HAP-1 (cell line): ENCODE measurements at regions not wholly inside any gene's neighbourhood (a gene's known extent, or its start where the extent isn't known, plus 50 kb on each side); places are given as distances from the start of the nearest gene placed in this dataset.
"Not testable (repeated sequence)": the region's sequence is repeated elsewhere in the genome, so short reads cannot be mapped to it uniquely, and the experiment has no call there.

ENCODE experiments used
- DNase-seq, 2 experiments: peaks; one replicate each; pipeline ENCODE4 v3.0.0-alpha.2; 2016 to 2020; ENCODE audit warnings: low spot score in 2 of 2
- H3K27me3 ChIP-seq: fragments of 250-450 bp; sonication (Bioruptor Pico); 2 replicates; pipeline ENCODE4 v1.5.1; 2020; ENCODE audit warnings: low read depth, mild to moderate bottlenecking, moderate library complexity
- H3K36me3 ChIP-seq: fragments of 250-450 bp; sonication (Bioruptor Pico); replicated peaks from 2 replicates; pipeline ENCODE4 v1.5.1; 2020; ENCODE audit warnings: mild to moderate bottlenecking
- H3K4me1 ChIP-seq: fragments of 250-450 bp; sonication (Bioruptor Pico); 2 replicates; pipeline ENCODE4 v1.5.1; 2020; ENCODE audit warnings: mild to moderate bottlenecking
- H3K4me3 ChIP-seq: fragments of 250-450 bp; sonication (Bioruptor Pico); 2 replicates; pipeline ENCODE4 v1.5.1; 2020; ENCODE audit warnings: mild to moderate bottlenecking, moderate library complexity
- H3K9me3 ChIP-seq: fragments of 250-450 bp; sonication (Bioruptor Pico); 2 replicates; pipeline ENCODE4 v1.5.1; 2020; ENCODE audit warnings: mild to moderate bottlenecking, moderate library complexity
- in situ Hi-C: fragments of 300-500 bp; cut with MboI; formaldehyde crosslinking; loops from 3 replicates; pipeline ENCODE4 v1.14.3; 2020; ENCODE audit warnings: low sequenced_read_pairs, inconsistent platforms, mixed read lengths

GRCh38 chr5:90264689-90265544 is 144.6 kb downstream of the CETN3 start:
- peak; percentile 78 to 80 for DNase-seq
- Histone ChIP-seq H3K9me3 (no peaks in the 10 kb centered on the region), H3K36me3 (no peaks in the 10 kb centered on the region), H3K27me3 (no peaks in the 10 kb centered on the region), H3K4me1 (peaks cover 3% of the 10 kb centered on the region; the same call in 1 of the 2 replicates), H3K4me3 (no peak overlapping the region)
- in situ Hi-C loops: no loop called here

GRCh38 chr5:90263102-90263820 is 146.3 kb downstream of the CETN3 start:
- H3K4me3 ChIP-seq: no peak overlapping the region
- H3K9me3 ChIP-seq: no peaks in the 10 kb centered on the region
- H3K36me3 ChIP-seq: no peaks in the 10 kb centered on the region
- DNase-seq: no peak
- H3K27me3 ChIP-seq: no peaks in the 10 kb centered on the region
- peaks cover 3% of the 10 kb centered on the region; the same call in 1 of the 2 replicates for H3K4me1 ChIP-seq
- in situ Hi-C loops: no loop called here

GRCh38 chr5:90251447-90251846 is 158.1 kb downstream of the CETN3 start:
- no peaks in the 10 kb centered on the region for H3K9me3 ChIP-seq
- in situ Hi-C loops: no loop called here
- no peak overlapping the region for H3K4me3 ChIP-seq
- H3K36me3 ChIP-seq: no peaks in the 10 kb centered on the region
- no peaks in the 10 kb centered on the region for H3K4me1 ChIP-seq
- H3K27me3 ChIP-seq: no peaks in the 10 kb centered on the region; the same call in 1 of the 2 replicates
- DNase-seq: no peak

- Histone ChIP-seq H3K9me3 (no peaks in the 10 kb centered on the region), H3K27me3 (no peaks in the 10 kb centered on the region; the same call in 1 of the 2 replicates), H3K4me3 (no peak overlapping the region), H3K4me1 (no peaks in the 10 kb centered on the region), H3K36me3 (no peaks in the 10 kb centered on the region)
- no peak for DNase-seq
- in situ Hi-C loops: no loop called here
Observed at GRCh38 chr5:90248640-90249039, 160.9 kb downstream of the CETN3 start.

- DNase-seq: not testable (repeated sequence)
Observed at GRCh38 chr5:90243848-90244247, 165.7 kb downstream of the CETN3 start.

GRCh38 chr5:90233476-90233875 is 176.1 kb downstream of the CETN3 start:
- H3K4me3 ChIP-seq: no peak overlapping the region
- no peaks in the 10 kb centered on the region; the same call in 1 of the 2 replicates for H3K27me3 ChIP-seq
- no peaks in the 10 kb centered on the region for H3K9me3 ChIP-seq
- in situ Hi-C loops: no loop called here
- no peaks in the 10 kb centered on the region for H3K4me1 ChIP-seq
- DNase-seq: no peak
- no peaks in the 10 kb centered on the region for H3K36me3 ChIP-seq

More at GRCh38 chr5:90243848-90244247, 165.7 kb downstream of the CETN3 start:
- in situ Hi-C loops, H3K36me3 ChIP-seq, H3K4me1 ChIP-seq, H3K9me3 ChIP-seq, H3K4me3 ChIP-seq, H3K27me3 ChIP-seq: not testable (repeated sequence)

- Histone ChIP-seq H3K36me3 (no peaks in the 10 kb centered on the region), H3K4me1 (peaks cover 4% of the 10 kb centered on the region), H3K27me3 (no peaks in the 10 kb centered on the region), H3K4me3 (no peak overlapping the region), H3K9me3 (no peaks in the 10 kb centered on the region)
- DNase-seq: no peak
- in situ Hi-C loops: no loop called here
Observed at GRCh38 chr5:90231688-90232087, 177.9 kb downstream of the CETN3 start.

GRCh38 chr5:90227683-90228082 is 181.9 kb downstream of the CETN3 start:
- Histone ChIP-seq H3K4me3 (no peak overlapping the region), H3K36me3 (no peaks in the 10 kb centered on the region), H3K9me3 (no peaks in the 10 kb centered on the region), H3K27me3 (no peaks in the 10 kb centered on the region), H3K4me1 (peaks cover 7% of the 10 kb centered on the region)
- in situ Hi-C loops: no loop called here
- DNase-seq: no peak

GRCh38 chr5:90226433-90227099 is 183.0 kb downstream of the CETN3 start:
- peaks cover 7% of the 10 kb centered on the region for H3K4me1 ChIP-seq
- H3K27me3 ChIP-seq: no peaks in the 10 kb centered on the region
- H3K36me3 ChIP-seq: no peaks in the 10 kb centered on the region
- no peak overlapping the region for H3K4me3 ChIP-seq
- peak; percentile 51 to 59 for DNase-seq
- H3K9me3 ChIP-seq: no peaks in the 10 kb centered on the region
- in situ Hi-C loops: no loop called here

- H3K4me1 ChIP-seq: peaks cover 7% of the 10 kb centered on the region
- H3K9me3 ChIP-seq: no peaks in the 10 kb centered on the region
- H3K36me3 ChIP-seq: no peaks in the 10 kb centered on the region
- H3K4me3 ChIP-seq: no peak overlapping the region
- no peaks in the 10 kb centered on the region for H3K27me3 ChIP-seq
- DNase-seq: no peak
- in situ Hi-C loops: no loop called here
Observed at GRCh38 chr5:90224342-90224741, 185.2 kb downstream of the CETN3 start.

- Histone ChIP-seq H3K36me3 (no peaks in the 10 kb centered on the region), H3K4me1 (peaks cover 7% of the 10 kb centered on the region), H3K27me3 (no peaks in the 10 kb centered on the region), H3K9me3 (no peaks in the 10 kb centered on the region), H3K4me3 (no peak overlapping the region)
- in situ Hi-C loops: no loop called here
- no peak for DNase-seq
Observed at GRCh38 chr5:90223756-90224155, 185.8 kb downstream of the CETN3 start.

- no peak for DNase-seq
- Histone ChIP-seq H3K9me3 (no peaks in the 10 kb centered on the region), H3K36me3 (no peaks in the 10 kb centered on the region), H3K27me3 (no peaks in the 10 kb centered on the region), H3K4me3 (no peak overlapping the region), H3K4me1 (peaks cover 5% of the 10 kb centered on the region)
- in situ Hi-C loops: no loop called here
Observed at GRCh38 chr5:90221951-90222350, 187.6 kb downstream of the CETN3 start.

GRCh38 chr5:90220554-90220953 is 189.0 kb downstream of the CETN3 start:
- no peaks in the 10 kb centered on the region for H3K27me3 ChIP-seq

GRCh38 chr5:90214991-90215390 is 194.6 kb downstream of the CETN3 start:
- Histone ChIP-seq H3K4me1 (no peaks in the 10 kb centered on the region), H3K27me3 (no peaks in the 10 kb centered on the region), H3K9me3 (no peaks in the 10 kb centered on the region), H3K4me3 (no peak overlapping the region), H3K36me3 (no peaks in the 10 kb centered on the region)
- no peak for DNase-seq
- in situ Hi-C loops: no loop called here

More at GRCh38 chr5:90220554-90220953, 189.0 kb downstream of the CETN3 start:
- Histone ChIP-seq H3K4me3 (no peak overlapping the region), H3K36me3 (no peaks in the 10 kb centered on the region), H3K9me3 (no peaks in the 10 kb centered on the region), H3K4me1 (no peaks in the 10 kb centered on the region)
- DNase-seq: no peak
- in situ Hi-C loops: no loop called here
